Occipital lobe (tissue), 1 donor: ENCODE measurements at regions not wholly inside any gene's neighbourhood (a gene's known extent, or its start where the extent isn't known, plus 50 kb on each side); places are given as distances from the start of the nearest gene placed in this dataset.

ENCODE experiments used
- DNase-seq: peaks from one replicate; lab custom pipeline; 2025; lab: John Stamatoyannopoulos, UW

GRCh38 chr3:146839727-146840375 lies 234.7 kb upstream of the PLSCR5 start:
- no peak for DNase-seq

- no peak for DNase-seq
Measured at GRCh38 chr3:146838221-146838620, 233.1 kb upstream of the PLSCR5 start.

GRCh38 chr3:146834917-146835316 lies 229.8 kb upstream of the PLSCR5 start:
- DNase-seq = no peak

- no peak for DNase-seq
Measured at GRCh38 chr3:146832857-146833458, 227.8 kb upstream of the PLSCR5 start.

- no peak for DNase-seq
Measured at GRCh38 chr3:146831659-146832058, 226.5 kb upstream of the PLSCR5 start.

GRCh38 chr3:146830231-146830630 lies 225.1 kb upstream of the PLSCR5 start:
- no peak for DNase-seq

- no peak for DNase-seq
Measured at GRCh38 chr3:146827836-146828235, 222.7 kb upstream of the PLSCR5 start.

- DNase-seq = no peak
Measured at GRCh38 chr3:146823622-146824021, 218.5 kb upstream of the PLSCR5 start.

GRCh38 chr3:146818866-146819265 lies 213.7 kb upstream of the PLSCR5 start:
- no peak for DNase-seq

GRCh38 chr3:146818301-146818700 lies 213.2 kb upstream of the PLSCR5 start:
- no peak for DNase-seq

- DNase-seq = no peak
Measured at GRCh38 chr3:146817704-146818103, 212.6 kb upstream of the PLSCR5 start.

GRCh38 chr3:146814601-146815315 lies 209.6 kb upstream of the PLSCR5 start:
- no peak for DNase-seq

- no peak for DNase-seq
Measured at GRCh38 chr3:146813496-146813895, 208.3 kb upstream of the PLSCR5 start.

- no peak for DNase-seq
Measured at GRCh38 chr3:146803745-146804144, 198.6 kb upstream of the PLSCR5 start.

- no peak for DNase-seq
Measured at GRCh38 chr3:146801492-146801891, 196.3 kb upstream of the PLSCR5 start.

- no peak for DNase-seq
Measured at GRCh38 chr3:146800484-146800883, 195.3 kb upstream of the PLSCR5 start.

- DNase-seq = no peak
Measured at GRCh38 chr3:146796078-146796477, 190.9 kb upstream of the PLSCR5 start.

- DNase-seq = no peak
Measured at GRCh38 chr3:146783446-146783845, 178.3 kb upstream of the PLSCR5 start.

- DNase-seq = no peak
Measured at GRCh38 chr3:146781606-146782005, 176.5 kb upstream of the PLSCR5 start.

GRCh38 chr3:146781059-146781458 lies 175.9 kb upstream of the PLSCR5 start:
- DNase-seq = no peak

- no peak for DNase-seq
Measured at GRCh38 chr3:146780251-146780650, 175.1 kb upstream of the PLSCR5 start.

- no peak for DNase-seq
Measured at GRCh38 chr3:146777941-146778340, 172.8 kb upstream of the PLSCR5 start.

GRCh38 chr3:146772211-146772743 lies 167.1 kb upstream of the PLSCR5 start:
- DNase-seq = no peak
